GM12865 (cell line): ENCODE measurements at regions not wholly inside any gene's neighbourhood (a gene's known extent, or its start where the extent isn't known, plus 50 kb on each side); places are given as distances from the start of the nearest gene placed in this dataset.

Experiments used
- DNase-seq: peaks from one replicate; pipeline ENCODE4 v3.0.0; 2010; ENCODE audit warnings: low read depth
- H3K4me3 ChIP-seq: 2 replicates; pipeline ENCODE4 v1.5.1; 2011; ENCODE audit warnings: mild to moderate bottlenecking, low read depth, low read length, control low read depth
- CTCF ChIP-seq: IDR thresholded peaks from 2 replicates; pipeline ENCODE4 v1.5.1; 2011; ENCODE audit warnings: low read length, control low read depth, low read depth, inconsistent platforms; ENCODE audit not compliant: insufficient read depth; ENCODE audit errors: missing control alignments

- H3K4me3 ChIP-seq: no peak overlapping the region
- TF ChIP-seq CTCF: no peak
- DNase-seq: no peak
Observed at GRCh38 chr2:204354442-204354856, 190.8 kb upstream of the PARD3B start.

GRCh38 chr2:204355688-204356087 lies 189.6 kb upstream of the PARD3B start:
- TF ChIP-seq CTCF: no peak
- no peak for DNase-seq
- no peak overlapping the region for H3K4me3 ChIP-seq

DNA sequence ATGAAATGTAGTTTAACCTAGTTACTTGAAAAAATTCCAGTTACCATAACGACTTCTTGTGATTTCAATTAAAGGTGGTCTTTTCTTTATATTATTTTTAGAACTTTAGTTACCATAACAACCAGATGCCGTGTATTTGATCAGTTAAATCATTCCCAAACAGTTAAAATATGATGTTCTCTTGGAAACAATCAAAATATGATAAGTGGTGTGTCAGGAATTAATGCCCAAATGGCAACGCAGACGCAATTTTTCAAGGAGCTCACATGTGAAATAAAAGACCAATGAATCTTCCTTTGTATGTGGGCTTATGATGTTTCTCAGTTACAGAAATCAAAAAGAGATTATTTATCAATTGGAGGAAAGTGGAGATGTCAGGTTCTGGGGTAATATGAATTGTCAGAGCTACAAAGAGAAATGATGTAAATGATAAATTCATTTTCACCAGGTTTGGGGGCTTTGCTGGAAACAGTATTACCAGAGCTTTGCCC lies 189.1 kb upstream of the PARD3B start:
- DNase-seq: no peak
- no peak overlapping the region for H3K4me3 ChIP-seq
- TF ChIP-seq CTCF: no peak

DNA sequence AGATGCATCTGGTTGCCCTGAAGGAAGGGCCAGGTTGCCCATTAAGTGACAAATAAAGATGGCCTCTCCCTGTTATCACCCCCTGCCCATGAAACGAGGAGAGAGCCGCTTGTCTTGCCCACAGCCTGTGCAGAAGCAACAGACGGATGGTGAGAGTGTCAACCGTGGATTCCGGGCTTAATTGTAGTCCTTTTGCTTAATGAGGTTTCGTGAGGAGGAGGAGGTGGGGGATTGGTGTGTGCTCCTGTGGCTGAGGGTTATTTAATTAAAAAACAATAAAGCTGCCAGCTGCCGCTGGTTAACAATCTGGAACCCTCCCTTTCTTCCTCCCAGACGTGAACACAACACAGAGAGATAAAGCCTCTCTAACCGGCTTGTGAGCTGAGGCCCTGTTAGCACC lies 188.0 kb upstream of the PARD3B start:
- no peak for TF ChIP-seq CTCF
- no peak for DNase-seq
- no peak overlapping the region for H3K4me3 ChIP-seq

DNA sequence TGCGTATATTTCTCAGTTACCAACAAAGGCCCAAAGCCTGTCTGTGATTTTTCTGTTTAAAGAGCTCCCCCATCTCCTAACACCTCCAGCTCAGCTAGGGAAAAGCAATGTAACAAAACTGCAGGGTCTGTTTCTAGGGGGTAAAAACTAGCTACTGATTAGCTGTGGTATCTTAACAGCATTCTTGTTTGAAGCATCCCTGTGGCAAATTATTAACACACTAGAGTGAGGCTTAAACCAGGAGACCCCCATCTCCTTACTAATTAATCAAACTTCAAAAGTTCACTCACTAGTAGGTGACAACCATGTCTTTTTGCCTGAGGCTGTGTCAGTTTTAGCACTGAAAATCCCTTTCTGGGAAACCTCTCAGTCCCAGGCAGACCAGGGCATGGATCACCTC lies 186.2 kb upstream of the PARD3B start:
- no peak for DNase-seq
- H3K4me3 ChIP-seq: no peak overlapping the region
- TF ChIP-seq CTCF: no peak

DNA sequence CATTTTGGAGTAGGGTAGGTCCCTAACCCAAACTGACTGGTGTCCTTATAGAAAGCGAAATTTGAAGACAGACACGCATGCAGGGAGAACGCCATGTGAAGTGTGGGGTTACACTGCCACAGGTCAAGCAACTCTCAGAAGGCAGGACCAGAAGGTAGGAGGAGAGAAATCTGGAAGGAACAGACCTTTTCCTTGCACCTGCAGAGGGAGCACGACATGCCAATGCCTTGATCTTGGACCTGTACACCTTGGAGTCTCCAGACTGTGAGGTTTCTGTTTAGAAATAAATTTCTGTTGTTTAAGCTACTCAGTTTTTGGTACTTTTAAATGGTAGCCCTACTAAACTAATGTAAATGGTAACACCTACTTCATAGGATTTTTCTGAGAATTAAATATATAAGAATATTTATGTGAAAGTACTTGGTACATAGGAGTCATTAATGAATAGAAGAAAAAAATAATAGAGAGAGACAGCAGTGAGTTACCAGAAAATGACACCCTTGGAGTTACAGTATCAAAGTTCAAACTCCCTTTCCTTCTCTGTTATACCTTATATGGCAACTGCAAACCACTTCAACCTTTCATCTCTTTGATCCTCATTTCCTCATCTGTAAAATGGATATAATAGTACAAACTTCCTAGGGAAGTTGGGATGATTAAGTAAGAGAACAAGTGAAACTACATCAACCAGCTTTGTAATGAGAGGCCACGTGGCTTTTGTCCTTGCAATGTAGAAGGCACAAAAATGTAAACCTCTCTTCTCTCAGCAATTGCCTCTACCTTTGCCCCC lies 184.9 kb upstream of the PARD3B start:
- H3K4me3 ChIP-seq: no peak overlapping the region
- TF ChIP-seq CTCF: no peak
- DNase-seq: no peak

GRCh38 chr2:204361738-204362137 lies 183.5 kb upstream of the PARD3B start:
- TF ChIP-seq CTCF: no peak
- no peak for DNase-seq

More at GRCh38 chr2:204361738-204362137, 183.5 kb upstream of the PARD3B start:
- H3K4me3 ChIP-seq: no peak overlapping the region
